ENCODE measurements at regions not wholly inside any gene's neighbourhood (a gene's known extent, or its start where the extent isn't known, plus 50 kb on each side); places are given as distances from the start of the nearest gene placed in this dataset.
"Not testable (repeated sequence)": the region's sequence is repeated elsewhere in the genome, so short reads cannot be mapped to it uniquely, and the experiment has no call there.

- no peaks in the 10 kb centered on the region for H3K27me3 Mint-ChIP-seq
- no peak overlapping the region for H3K4me3 Mint-ChIP-seq
- H3K4me1 Mint-ChIP-seq: peaks cover 3% of the 10 kb centered on the region
- no peak for ATAC-seq (ENCODE audit: low read depth)
- DNase-seq (ENCODE audit: low spot score in 2 of 2): no peak
- H3K27ac Mint-ChIP-seq: no peak overlapping the region
- no peaks in the 10 kb centered on the region for H3K9me3 Mint-ChIP-seq
- no peaks in the 10 kb centered on the region for H3K36me3 Mint-ChIP-seq
Measured at GRCh38 chr2:97348265-97348664, 235.3 kb downstream of the ANKRD36 start.

GRCh38 chr2:97344937-97345336, 232.0 kb downstream of the ANKRD36 start:
- H3K27me3 Mint-ChIP-seq; DNase-seq (ENCODE audit: low spot score in 2 of 2); H3K36me3 Mint-ChIP-seq; ATAC-seq (ENCODE audit: low read depth); H3K4me1 Mint-ChIP-seq; H3K4me3 Mint-ChIP-seq; H3K9me3 Mint-ChIP-seq; H3K27ac Mint-ChIP-seq: not testable (repeated sequence)

GRCh38 chr2:97333674-97334073, 220.7 kb downstream of the ANKRD36 start:
- H3K9me3 Mint-ChIP-seq; H3K4me1 Mint-ChIP-seq; H3K27me3 Mint-ChIP-seq; H3K4me3 Mint-ChIP-seq; DNase-seq (ENCODE audit: low spot score in 2 of 2); H3K36me3 Mint-ChIP-seq; H3K27ac Mint-ChIP-seq: not testable (repeated sequence)
- ATAC-seq (ENCODE audit: low read depth): peak; percentile 76

- not testable (repeated sequence) for H3K27me3 Mint-ChIP-seq; H3K9me3 Mint-ChIP-seq; H3K4me1 Mint-ChIP-seq; H3K36me3 Mint-ChIP-seq; H3K27ac Mint-ChIP-seq; H3K4me3 Mint-ChIP-seq; DNase-seq (ENCODE audit: low spot score in 2 of 2)
- ATAC-seq (ENCODE audit: low read depth): peak; percentile 80
Measured at GRCh38 chr2:97332184-97332583, 219.2 kb downstream of the ANKRD36 start.

- not testable (repeated sequence) for H3K4me3 Mint-ChIP-seq; H3K27ac Mint-ChIP-seq; H3K4me1 Mint-ChIP-seq; H3K9me3 Mint-ChIP-seq; H3K27me3 Mint-ChIP-seq; DNase-seq (ENCODE audit: low spot score in 2 of 2); ATAC-seq (ENCODE audit: low read depth); H3K36me3 Mint-ChIP-seq
Measured at GRCh38 chr2:97321936-97322713, 209.2 kb downstream of the ANKRD36 start.

- not testable (repeated sequence) for H3K27ac Mint-ChIP-seq; H3K36me3 Mint-ChIP-seq; H3K9me3 Mint-ChIP-seq; DNase-seq (ENCODE audit: low spot score in 2 of 2); H3K4me1 Mint-ChIP-seq; ATAC-seq (ENCODE audit: low read depth); H3K4me3 Mint-ChIP-seq; H3K27me3 Mint-ChIP-seq
Measured at GRCh38 chr2:97315358-97315757, 202.4 kb downstream of the ANKRD36 start.

GRCh38 chr2:97312426-97312825, 199.5 kb downstream of the ANKRD36 start:
- not testable (repeated sequence) for H3K27ac Mint-ChIP-seq; H3K9me3 Mint-ChIP-seq; DNase-seq (ENCODE audit: low spot score in 2 of 2); H3K4me1 Mint-ChIP-seq; H3K27me3 Mint-ChIP-seq; H3K36me3 Mint-ChIP-seq; ATAC-seq (ENCODE audit: low read depth); H3K4me3 Mint-ChIP-seq

- not testable (repeated sequence) for H3K9me3 Mint-ChIP-seq; H3K4me1 Mint-ChIP-seq; H3K27me3 Mint-ChIP-seq; H3K4me3 Mint-ChIP-seq; H3K36me3 Mint-ChIP-seq; H3K27ac Mint-ChIP-seq; DNase-seq (ENCODE audit: low spot score in 2 of 2)
- peak; percentile 59 for ATAC-seq (ENCODE audit: low read depth)
Measured at GRCh38 chr2:97305426-97305825, 192.5 kb downstream of the ANKRD36 start.

- H3K4me1 Mint-ChIP-seq; H3K4me3 Mint-ChIP-seq; ATAC-seq (ENCODE audit: low read depth); H3K9me3 Mint-ChIP-seq; H3K27me3 Mint-ChIP-seq; H3K27ac Mint-ChIP-seq; H3K36me3 Mint-ChIP-seq; DNase-seq (ENCODE audit: low spot score in 2 of 2): not testable (repeated sequence)
Measured at GRCh38 chr2:97302881-97303280, 189.9 kb downstream of the ANKRD36 start.

GRCh38 chr2:97301771-97302170, 188.8 kb downstream of the ANKRD36 start:
- not testable (repeated sequence) for H3K27me3 Mint-ChIP-seq; H3K9me3 Mint-ChIP-seq; H3K36me3 Mint-ChIP-seq; DNase-seq (ENCODE audit: low spot score in 2 of 2); H3K4me1 Mint-ChIP-seq; ATAC-seq (ENCODE audit: low read depth); H3K4me3 Mint-ChIP-seq; H3K27ac Mint-ChIP-seq

Data from memory B cell (primary cell).